ENCODE measurements at regions not wholly inside any gene's neighbourhood (a gene's known extent, or its start where the extent isn't known, plus 50 kb on each side); places are given as distances from the start of the nearest gene placed in this dataset.

- TF ChIP-seq POLR2A (IDR thresholded peaks at IDR 0.05; ENCODE audit: low read length) (no peak), GATA1 (IDR thresholded peaks at IDR 0.05; ENCODE audit: low read depth, low read length) (no peak)
Measured at GRCh38 chr5:2334719-2335118, 416.8 kb downstream of the IRX2 start.
